Stimulated activated CD8-positive, alpha-beta memory T cell treated with anti-CD3 and anti-CD28 coated beads, Interleukin-4, amount 100 ng/mL, for 1 hour (primary cell): ENCODE measurements at regions not wholly inside any gene's neighbourhood (a gene's known extent, or its start where the extent isn't known, plus 50 kb on each side); places are given as distances from the start of the nearest gene placed in this dataset.

ENCODE experiments used
- DNase-seq, 2 donors: peaks; one replicate each; pipeline ENCODE4 v3.0.0-alpha.2; 2020; ENCODE audit warnings: low read depth in 2 of 2, low spot score in 1 of 2

DNA sequence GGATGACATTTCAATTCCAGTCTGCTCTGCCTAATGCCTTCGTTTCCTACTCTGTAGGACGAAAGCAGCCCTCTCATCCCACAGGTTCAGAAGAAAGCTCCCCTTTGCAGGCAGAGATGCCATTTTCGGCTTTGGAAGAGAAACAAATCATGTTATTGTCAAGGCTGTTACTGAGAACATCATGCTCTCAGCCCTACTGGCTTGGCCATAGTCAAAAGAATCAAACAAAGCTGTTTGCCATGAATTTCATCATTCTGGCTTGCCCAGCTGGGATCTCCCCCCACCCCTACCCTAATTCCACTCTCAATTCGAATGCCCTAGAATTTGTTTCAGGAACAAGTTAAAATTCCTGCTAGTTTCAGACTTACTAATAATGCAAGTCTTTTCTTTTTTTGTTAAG, 162.3 kb upstream of the SERP2 start:
- DNase-seq, result no peak

DNA sequence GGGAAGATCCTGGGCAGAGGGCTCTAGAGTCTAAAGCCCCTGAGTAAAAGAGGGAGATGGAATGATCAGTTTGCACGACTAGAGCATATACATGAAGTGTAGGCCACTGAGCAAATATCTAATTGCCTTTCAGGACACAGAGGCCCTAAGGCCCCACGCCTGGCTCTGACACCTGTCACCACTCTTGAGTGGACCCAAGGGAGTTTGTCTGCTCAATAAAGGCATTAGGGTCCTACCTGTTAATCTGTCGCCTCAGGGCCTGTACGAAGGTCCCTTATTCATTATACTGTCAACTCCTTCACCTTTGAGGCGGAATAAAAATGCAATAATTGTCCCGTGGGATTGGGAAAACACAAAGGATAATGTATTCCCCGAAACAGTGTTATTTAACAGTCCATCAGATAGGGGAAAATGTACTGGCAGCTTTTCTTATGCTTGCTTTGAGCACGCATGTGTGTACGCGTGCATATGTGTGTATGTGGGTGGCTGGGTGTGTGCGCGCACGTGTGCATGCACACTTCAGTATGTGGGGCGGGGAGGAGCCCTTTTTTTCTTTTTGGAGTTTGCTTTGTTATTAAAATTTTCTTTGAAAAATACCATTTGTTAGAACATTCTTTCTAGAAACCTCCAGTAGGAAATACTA, 161.8 kb upstream of the SERP2 start:
- no peak for DNase-seq

DNA sequence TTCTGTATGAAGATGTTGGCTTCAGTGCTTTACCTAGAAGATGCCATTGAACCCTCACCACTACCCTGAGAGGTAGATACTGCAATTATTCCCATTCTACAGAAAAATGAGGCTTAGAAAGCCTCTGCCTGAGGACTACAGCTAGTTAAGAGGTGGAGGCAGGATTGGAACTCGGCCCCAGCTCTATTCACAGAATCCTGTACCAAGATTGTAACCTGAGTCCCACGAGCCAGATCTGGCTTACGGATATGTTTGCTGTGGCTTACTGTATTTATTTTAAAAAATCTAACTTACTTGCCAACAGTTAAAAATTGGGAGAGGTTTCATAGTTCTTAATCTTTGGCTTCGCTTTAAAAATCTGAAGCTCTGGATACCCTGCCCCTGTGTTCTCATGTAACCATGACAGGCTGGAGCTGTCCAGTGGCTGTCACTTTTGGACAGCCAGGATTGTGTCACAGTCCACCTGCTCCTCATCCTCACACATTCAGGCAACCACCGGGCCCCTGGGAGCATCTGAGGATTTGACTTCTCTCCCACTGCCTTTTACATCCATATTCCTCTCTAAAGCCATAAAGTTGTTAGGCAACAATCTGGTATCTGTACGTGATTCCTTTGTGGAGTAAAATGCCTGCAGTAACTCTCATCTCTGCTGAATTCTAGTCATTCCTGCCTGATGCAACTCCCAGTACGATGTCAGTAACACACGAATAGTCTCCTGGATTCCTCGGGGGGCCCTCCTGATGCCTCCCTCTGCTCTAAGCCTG, 160.8 kb upstream of the SERP2 start:
- DNase-seq, result no peak

DNA sequence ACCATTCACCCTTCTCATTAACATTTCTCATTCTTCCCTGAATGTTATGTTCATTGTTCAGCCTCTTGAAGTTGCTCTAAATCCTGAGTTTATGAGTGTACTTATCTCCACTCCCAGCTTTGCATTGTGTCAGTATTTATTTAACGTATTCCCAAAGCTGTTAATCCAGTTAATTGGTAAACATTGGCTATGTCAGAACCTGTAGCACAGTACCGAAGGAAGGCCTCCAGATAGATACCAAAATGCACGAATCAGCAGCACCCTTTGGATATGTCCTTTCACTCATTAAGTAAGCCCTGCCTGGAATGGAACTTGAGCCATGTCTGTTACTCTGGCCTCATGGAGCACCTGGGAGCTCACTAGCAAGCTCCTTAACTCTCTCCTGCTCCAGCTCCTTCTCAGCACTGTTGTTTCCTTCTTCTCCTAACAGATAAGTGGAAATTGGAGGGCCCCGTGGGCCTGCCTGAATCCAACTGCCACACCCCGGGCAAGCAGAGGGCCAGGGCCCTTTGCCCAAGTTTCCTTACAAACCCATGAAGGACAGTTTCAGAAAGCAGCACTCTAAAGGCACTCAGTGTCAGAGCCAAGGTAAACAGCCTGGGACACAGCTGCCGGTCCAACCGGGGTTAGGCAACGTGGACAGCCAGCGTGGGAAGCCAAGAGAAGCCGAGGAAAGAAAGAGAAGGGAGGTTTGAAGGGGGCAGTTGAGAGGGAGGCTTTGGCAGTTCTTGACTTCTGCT, 155.0 kb upstream of the SERP2 start:
- DNase-seq, result no peak

DNA sequence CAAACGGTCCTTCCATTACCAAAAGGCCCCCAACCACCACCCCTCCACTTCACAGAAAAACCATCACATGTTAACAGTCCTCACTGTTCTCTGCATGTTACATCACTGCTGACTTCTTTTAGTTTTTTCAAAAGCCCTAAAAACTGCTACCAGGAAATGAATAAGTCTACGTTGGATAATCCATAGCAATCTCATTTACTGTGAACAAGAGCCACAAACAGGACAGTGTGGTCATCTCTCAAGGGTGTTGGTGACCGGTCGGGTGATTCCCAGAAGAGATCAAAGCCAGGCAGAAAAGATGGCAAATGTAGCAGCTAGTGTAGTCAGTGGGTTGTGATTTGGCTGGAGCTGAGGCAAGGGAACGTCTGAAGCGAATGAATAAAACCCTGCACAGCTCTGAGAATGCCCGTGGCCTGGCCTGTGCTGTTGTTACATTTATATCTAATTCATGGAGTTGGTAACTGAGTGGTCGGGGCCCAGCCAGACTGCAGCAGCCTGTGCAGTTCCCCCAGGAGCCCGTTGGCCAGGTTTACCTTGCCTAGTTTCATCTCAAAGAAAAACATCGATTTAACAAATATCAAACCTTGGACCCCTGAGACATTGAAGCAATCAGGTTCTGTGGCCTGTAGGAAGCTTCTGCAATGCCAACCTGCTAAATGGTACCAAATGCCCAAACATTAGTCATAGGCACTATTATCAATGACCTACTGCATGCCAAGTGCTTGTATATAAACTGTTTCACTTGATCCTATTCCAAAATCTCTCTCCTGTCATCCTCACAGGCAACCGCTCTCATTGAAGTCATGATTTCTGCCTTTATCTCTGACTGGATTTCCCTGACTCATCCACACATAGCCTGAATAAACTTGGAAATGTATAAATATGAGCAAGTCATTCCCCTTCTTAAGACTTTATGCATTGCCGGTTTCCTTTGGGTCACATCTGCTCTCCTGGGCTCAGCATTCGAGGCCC, 153.8 kb upstream of the SERP2 start:
- DNase-seq, result no peak

DNA sequence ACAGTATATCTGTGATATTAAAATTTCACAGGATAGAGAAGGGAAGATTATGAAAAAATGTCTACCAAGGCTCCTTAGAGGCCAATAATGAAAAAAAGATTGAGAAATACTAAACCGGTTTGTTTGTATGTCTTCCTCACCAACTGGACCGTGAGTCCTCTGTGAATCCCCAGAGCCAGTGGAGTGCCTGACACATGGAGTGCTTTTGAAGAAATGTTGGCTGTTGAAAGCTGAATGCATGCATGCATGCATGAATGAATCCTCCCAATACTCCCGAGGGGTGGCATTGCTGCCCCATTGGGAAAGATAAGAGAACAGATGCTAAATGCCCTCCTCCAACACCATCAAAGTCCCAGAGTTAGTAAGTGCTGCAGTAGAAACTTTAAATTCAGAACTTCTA, 152.7 kb upstream of the SERP2 start:
- no peak for DNase-seq

DNA sequence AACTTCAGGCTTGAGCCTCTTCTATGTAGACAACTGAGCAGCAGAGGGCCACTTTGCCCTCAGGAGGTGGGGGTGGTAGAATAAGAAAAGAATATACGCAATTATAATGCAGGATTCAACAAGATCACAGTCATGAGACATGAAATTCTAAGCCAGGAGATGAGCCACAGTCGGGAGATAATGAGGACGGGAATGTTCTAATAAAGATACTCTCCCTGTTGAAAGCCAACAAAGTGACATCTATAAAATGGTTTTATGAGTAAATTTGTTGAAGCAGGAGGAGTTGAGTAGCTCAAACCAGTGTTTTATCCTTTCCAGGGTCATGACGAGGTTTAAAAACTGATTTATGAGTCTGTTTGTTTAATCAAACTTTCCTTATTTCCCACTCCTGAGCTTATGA, 152.0 kb upstream of the SERP2 start:
- no peak for DNase-seq

DNA sequence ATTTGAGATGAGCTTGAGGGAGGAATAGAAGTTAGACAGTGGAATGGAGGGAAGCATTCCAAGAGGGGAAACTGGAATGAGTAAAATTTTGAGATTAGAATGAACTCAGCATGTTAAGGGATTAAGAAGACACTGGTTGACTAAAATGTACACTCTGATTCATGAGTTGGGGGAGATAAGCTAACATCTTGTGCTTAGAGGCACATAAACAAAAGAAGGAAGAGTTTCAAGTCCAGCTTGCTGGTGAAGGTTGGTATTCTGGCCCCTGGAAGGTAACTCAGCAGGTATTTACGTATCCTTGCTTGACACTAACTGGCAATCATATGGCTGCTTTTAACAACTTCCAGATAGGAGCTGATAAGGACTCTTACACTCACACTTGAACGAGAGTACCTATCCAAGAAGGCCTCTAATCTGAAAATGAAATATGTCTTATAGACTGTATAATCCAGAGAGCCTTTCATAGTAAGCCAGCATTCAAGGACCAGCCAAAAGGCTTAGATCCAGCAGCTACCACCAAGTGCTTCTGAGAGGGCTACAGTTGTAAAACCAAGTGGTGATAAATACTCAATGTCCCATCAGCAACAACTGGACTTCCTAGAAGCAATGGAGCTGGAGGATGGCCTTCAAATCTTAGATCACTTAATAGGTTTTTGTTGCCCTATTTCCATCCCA, 149.7 kb upstream of the SERP2 start:
- DNase-seq, result no peak

DNA sequence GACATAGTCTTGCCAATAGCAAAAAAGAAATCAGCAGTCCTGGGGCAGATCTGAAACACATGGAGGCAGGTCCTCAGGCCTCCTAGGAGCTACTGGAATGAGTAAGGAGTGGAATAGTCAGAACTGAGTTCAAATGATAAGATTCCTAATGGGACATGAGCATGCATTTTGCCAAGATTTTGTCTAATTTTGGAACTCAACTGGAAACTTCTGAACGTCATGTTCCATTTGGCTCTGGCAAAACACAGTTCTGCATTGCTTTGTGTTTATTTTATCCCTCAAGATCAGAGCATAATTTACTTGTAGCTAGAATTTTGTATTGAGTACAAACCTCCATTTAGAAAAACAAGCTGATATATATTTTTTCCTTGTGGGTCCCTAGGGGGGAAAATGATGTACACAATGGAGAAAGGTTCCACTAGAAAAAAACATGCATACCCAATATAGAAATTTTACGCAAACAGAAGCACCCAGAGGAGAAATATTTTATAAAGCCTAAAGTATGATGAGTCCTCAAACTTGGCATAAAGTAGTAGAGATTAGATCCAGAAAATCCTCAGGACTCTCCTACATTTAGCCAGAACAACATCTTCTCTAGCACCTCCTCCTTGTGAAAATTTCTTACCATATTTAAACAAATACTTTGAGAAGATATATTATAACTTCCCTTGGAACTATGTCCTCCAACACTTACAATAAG, 149.0 kb upstream of the SERP2 start:
- DNase-seq, result no peak

DNA sequence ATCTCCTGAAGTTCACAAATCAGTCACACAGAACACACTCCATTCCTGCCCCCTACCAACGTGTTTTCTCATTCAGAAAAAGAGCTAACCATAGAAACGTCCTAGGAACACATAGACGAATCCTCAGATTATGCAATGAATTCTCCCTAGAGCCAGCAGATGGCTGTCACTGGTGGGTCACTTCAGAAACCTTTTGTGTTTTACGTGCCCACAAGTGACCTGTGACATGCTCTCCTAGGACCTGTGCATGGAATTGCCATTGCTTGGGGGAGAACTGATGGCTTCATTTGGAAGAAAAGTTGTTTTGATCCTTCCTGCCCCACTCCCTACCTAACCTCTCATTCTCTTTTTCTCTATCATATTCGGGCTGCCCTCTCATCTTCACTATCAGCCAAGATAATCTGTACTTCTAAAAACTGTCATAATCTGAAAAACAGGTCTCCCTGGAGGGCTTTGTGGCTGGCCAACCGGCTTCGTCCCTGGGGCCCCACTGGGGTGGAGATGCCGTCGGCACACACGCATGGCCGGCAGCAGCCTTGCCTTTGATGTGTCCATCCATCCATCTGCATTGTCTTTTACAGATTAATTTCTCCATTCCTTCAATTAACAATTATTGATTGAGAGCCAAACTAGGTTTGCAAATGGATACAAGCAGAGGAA, 144.1 kb upstream of the SERP2 start:
- DNase-seq, result no peak

DNA sequence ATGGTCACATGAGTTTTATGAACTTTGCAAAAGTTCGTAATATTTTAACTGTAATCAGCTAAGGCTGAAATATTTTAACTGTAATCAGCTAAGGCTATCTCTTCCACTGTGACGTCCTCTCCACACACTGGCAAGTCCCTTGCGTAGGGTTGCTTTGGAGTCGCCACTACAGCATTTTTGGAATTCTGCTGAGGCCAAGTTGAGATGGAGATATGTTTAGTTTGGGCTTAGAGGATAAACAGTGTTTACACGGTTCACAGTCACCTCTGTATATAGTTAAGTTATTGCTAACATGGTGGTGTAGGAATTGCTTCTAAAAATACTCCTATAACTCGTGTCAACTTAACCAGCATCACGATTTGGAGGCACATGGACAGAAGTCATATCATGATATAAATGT, 143.6 kb upstream of the SERP2 start:
- DNase-seq, result no peak

DNA sequence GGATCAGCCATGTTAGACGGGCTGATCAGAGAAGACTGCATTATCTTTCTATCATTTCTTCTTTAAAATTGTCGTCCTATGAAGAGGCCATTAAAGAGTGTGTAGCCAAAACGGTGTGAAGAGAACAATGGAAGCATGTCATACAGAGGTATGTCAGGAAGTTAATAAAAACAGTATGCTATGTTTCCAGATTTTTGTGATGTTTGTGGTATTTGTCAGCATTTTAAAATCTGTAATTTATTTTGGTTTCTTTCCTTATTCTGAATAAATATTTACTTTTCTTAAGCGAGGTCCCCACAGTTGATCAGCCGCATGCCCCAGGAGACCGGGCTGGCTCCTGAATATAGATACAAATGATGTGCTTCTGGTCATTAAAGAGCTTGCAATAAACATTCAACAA, 142.9 kb upstream of the SERP2 start:
- DNase-seq, result no peak

DNA sequence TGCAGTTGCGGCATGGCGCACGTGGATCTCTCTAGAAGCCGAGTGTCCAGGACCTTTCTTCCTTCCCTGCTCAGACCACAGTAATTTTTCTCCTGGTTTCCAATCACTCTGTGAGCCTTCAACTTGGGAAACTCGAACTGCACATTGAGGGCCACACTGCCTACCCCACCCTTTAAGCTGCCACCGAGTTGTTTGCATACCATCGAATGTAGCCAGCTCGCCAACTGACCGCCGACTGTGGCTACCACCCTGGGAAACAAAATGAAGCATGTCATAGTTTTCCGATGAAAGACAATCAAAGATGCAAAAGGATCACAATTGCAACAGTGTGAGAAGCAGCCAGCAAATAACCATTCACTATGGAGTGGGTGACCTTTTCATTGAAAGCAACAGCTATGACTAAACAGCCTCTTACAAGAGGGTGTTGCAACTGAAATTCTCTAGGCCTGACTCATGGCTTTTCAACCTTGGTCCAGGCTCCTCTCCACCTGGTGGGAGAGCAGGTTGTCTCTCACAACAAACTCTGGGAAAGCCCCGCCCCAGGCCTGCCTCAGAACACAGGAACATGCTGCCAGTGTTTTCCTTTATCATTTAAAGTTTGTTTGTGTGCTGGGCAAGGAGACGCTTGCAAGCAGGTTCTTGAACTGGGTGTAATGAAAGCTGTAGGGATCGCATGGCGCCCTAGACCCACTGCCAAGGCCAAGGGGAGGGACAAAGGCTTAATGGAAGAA, 141.7 kb upstream of the SERP2 start:
- DNase-seq, result no peak

DNA sequence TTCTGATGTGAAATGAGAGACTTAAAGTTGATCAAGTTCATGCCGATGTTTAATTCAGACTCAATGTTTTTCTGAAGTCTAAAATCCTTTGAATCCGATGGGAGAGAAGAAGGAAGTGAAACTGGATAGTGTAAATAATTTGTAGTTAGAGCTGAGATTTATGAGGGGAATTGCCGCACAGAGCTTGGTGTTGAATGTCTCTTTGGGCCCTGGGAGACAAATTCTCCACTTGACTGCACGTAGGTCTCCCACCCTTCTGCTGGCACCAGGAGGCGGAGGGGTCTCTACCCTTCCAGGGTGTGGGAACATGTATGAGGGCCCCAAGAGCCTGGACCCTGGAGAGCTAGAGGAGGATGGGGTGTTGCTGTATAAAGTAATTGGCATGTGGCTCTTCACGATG, 140.8 kb upstream of the SERP2 start:
- DNase-seq, result no peak

DNA sequence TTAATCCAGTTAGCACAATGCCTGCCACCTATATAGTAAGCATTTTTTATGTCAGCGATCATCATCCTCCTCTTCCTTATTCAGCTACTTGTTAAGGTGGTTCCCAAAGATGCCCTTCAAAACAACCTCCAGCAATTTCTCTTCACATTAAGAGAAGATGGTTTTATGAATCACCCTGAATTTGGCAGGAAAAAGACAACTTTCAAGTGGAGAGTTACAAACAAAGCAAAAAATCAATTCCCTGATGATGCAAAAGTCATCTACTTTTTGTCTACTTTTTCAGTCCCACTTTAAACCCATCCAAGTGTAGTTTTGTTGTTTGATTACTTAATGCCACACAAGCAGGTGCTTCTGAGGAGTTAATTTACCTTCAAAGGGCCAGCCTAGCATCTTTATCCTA, 139.1 kb upstream of the SERP2 start:
- no peak for DNase-seq

DNA sequence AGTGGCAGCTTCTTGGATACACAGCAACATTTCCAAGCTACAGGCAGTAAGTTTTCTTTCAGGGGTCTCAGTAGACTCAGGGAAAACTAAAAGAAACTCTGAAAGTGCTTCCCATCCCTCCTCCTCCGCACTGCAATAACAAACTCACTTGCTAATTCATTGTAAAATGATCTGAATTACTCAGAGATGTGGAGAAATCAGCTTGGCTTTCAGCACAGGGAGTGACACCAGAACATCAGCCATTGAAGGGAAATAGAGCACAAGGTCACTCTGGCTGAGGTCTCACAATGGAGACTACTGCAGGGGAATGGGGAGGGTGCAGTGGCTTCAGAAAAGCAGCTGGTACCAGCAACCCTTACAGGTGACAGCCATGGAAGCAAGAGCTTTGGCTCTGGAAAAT, 137.3 kb upstream of the SERP2 start:
- no peak for DNase-seq

DNA sequence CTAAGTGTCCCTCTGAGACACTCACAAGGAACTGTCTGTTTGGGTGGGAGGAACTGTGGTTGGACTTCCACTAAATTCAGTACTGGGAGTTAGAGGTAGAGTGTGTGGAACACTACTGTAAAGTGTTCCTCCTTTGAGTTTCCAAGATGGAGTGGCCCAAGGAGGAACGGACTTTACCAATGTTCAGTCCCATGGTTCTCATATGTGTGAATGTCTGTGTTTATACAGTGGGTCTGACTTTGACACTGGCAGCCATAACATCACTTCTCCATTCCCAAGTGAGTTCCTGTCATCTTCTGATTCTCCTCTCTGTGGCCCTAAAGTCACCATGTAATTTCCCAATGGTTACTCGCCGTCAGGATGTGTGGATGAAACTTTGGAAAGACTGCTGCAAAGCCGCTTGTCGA, 136.8 kb upstream of the SERP2 start:
- no peak for DNase-seq

DNA sequence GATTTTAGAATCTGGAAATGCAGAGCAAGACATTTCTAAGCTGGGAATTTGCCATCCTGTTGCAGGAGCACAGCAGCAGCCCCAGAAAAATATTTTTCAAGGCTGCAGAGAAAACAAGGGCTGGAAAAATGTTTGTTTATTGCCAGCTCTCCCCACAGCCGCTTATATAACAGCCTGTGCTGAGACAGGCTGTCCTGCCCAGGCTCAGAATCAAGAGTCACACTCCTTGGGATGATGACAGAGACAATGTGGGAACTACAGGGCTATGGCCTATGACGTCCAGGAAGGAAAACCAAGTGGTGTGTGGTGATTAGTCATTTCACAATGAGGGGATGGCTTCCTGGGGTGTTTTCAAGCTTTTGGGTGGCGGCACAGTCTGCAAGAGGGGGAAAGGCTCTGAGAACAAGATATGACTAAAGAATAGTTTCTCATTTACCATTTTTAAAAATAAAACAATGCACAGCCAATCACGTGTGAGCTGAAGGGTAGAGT, 136.3 kb upstream of the SERP2 start:
- no peak for DNase-seq
